Prostate gland (tissue), 1 donor: ENCODE measurements at regions not wholly inside any gene's neighbourhood (a gene's known extent, or its start where the extent isn't known, plus 50 kb on each side); places are given as distances from the start of the nearest gene placed in this dataset.

ENCODE experiments used
- POLR2A ChIP-seq: fragments of 450-650 bp; IDR thresholded peaks from one replicate; pipeline ENCODE4 v1.6.1; 2016; ENCODE audit warnings: antibody characterized with exemption, mild to moderate bottlenecking
- POLR2AphosphoS5 ChIP-seq: sonication (generic); formaldehyde crosslinking; IDR thresholded peaks from one replicate; pipeline ENCODE4 v1.6.1; 2017; ENCODE audit warnings: antibody characterized with exemption

GRCh38 chr4:145389550-145389949, 92.1 kb upstream of the SMAD1 start:
- no peak for TF ChIP-seq POLR2A
- TF ChIP-seq POLR2AphosphoS5: no peak
